H1 (cell line): ENCODE measurements at regions not wholly inside any gene's neighbourhood (a gene's known extent, or its start where the extent isn't known, plus 50 kb on each side); places are given as distances from the start of the nearest gene placed in this dataset.

Experiments
- CTCF ChIA-PET: fragments of 300-600 bp; sonication (Branson Sonifier 250); formaldehyde crosslinking; loops from one replicate; lab custom pipeline; 2021; ENCODE audit not compliant: partially characterized antibody; lab: Charles Lee
- POLR2A ChIA-PET: fragments of 300-600 bp; sonication (Branson Sonifier 250); formaldehyde crosslinking; loops from one replicate; lab custom pipeline; 2021; ENCODE audit warnings: inconsistent platforms; ENCODE audit not compliant: partially characterized antibody; lab: Charles Lee
- DNase-seq, 2 experiments: peaks; one replicate each; pipeline versions ENCODE4 v3.0.0 to v3.0.0-alpha.2; 2010 to 2022; ENCODE audit warnings: low spot score in 2 of 2, low read depth in 1 of 2, mixed read lengths in 1 of 2
- FAIRE-seq: peaks from 2 replicates; lab custom pipeline; 2011; peaks lifted over from hg19 to GRCh38; lab: Jason Lieb, UNC
- H2AFZ ChIP-seq: 2 replicates; pipeline ENCODE4 v1.8.1; 2012; ENCODE audit warnings: low read length, inconsistent platforms
- H2AK5ac ChIP-seq: 2 replicates; pipeline ENCODE4 v1.6.1; 2013; ENCODE audit warnings: low read depth, low read length
- H2BK120ac ChIP-seq: replicated peaks from 2 replicates; pipeline ENCODE3; 2013; ENCODE audit warnings: low read depth, low read length, inconsistent platforms
- H2BK12ac ChIP-seq: 2 replicates; pipeline ENCODE4 v1.6.1; 2013; ENCODE audit warnings: low read depth, low read length
- H2BK15ac ChIP-seq: 2 replicates; pipeline ENCODE4 v1.6.1; 2013; ENCODE audit warnings: low read length
- H2BK20ac ChIP-seq: 2 replicates; pipeline ENCODE4 v1.6.1; 2013; ENCODE audit warnings: low read length
- H2BK5ac ChIP-seq: 2 replicates; pipeline ENCODE4 v1.6.1; 2013; ENCODE audit warnings: low read depth, low read length
- H3K14ac ChIP-seq: 2 replicates; pipeline ENCODE4 v1.6.1; 2013; ENCODE audit warnings: inconsistent platforms; ENCODE audit not compliant: insufficient read length
- H3K18ac ChIP-seq: 2 replicates; pipeline ENCODE4 v1.6.1; 2013; ENCODE audit warnings: low read length; ENCODE audit errors: extremely low read depth
- H3K23ac ChIP-seq: 2 replicates; pipeline ENCODE4 v1.6.1; 2013; ENCODE audit warnings: inconsistent platforms; ENCODE audit not compliant: insufficient read length
- H3K23me2 ChIP-seq: 2 replicates; pipeline ENCODE4 v1.6.1; 2013; ENCODE audit warnings: low read depth, low read length
- H3K27ac ChIP-seq: 2 replicates; pipeline ENCODE4 v1.6.1; 2011; ENCODE audit warnings: low read depth, low read length, inconsistent platforms
- H3K27me3 ChIP-seq, 4 experiments: replicated peaks in 1 of 4; 1 replicate in 1 of 4; 2 replicates in 3 of 4; pipeline versions ENCODE4 v1.6.1 to v1.8.1; 2011 to 2013; ENCODE audit warnings: low read length in 3 of 4, mild to moderate bottlenecking in 3 of 4, inconsistent platforms in 2 of 4, mixed read lengths in 2 of 4, moderate library complexity in 1 of 4; ENCODE audit not compliant: control insufficient read depth in 3 of 4, insufficient read depth in 3 of 4; ENCODE audit errors: extremely low read depth in 1 of 4
- H3K36me3 ChIP-seq, 4 experiments: 2 replicates each; pipeline versions ENCODE4 v1.6.1 to v1.8.1; 2011 to 2013; ENCODE audit warnings: mild to moderate bottlenecking in 4 of 4, low read length in 3 of 4, moderate library complexity in 2 of 4, control low read depth in 1 of 4, inconsistent platforms in 1 of 4; ENCODE audit not compliant: insufficient read depth in 4 of 4, control insufficient read depth in 2 of 4
- H3K4ac ChIP-seq: replicated peaks from 2 replicates; pipeline ENCODE3; 2013; ENCODE audit warnings: low read length, low read depth, mixed read lengths, inconsistent platforms; ENCODE audit not compliant: insufficient read length
- H3K4me1 ChIP-seq, 4 experiments: replicated peaks in 1 of 4; 1 replicate in 1 of 4; 2 replicates in 3 of 4; pipeline versions ENCODE4 v1.6.1 to v1.8.1; 2011 to 2013; ENCODE audit warnings: low read length in 3 of 4, inconsistent platforms in 2 of 4, mixed read lengths in 1 of 4; ENCODE audit not compliant: insufficient read depth in 4 of 4, control insufficient read depth in 3 of 4
- H3K4me2 ChIP-seq, 2 experiments: 2 replicates each; pipeline versions ENCODE4 v1.6.1 to v1.8.1; 2011 to 2013; ENCODE audit warnings: low read depth in 2 of 2, low read length in 2 of 2, control low read depth in 1 of 2, inconsistent platforms in 1 of 2, mild to moderate bottlenecking in 1 of 2; ENCODE audit not compliant: insufficient read depth in 1 of 2
- H3K4me3 ChIP-seq, 4 experiments: fragments of 200-600, 300-600 bp in 1 of 4; sonication (generic), shearing (Covaris generic), sonication (Bioruptor Twin) in 1 of 4; 2 replicates each; pipeline versions ENCODE4 v1.5.1 to v1.8.1; 2011 to 2016; ENCODE audit warnings: low read length in 4 of 4, low read depth in 3 of 4, control low read depth in 2 of 4, inconsistent platforms in 2 of 4, mild to moderate bottlenecking in 2 of 4, mixed read lengths in 1 of 4, moderate library complexity in 1 of 4; ENCODE audit not compliant: insufficient read depth in 2 of 4; ENCODE audit errors: extremely low read depth in 1 of 4
- H3K56ac ChIP-seq: replicated peaks from 2 replicates; pipeline ENCODE3; 2013; ENCODE audit warnings: low read depth, mild to moderate bottlenecking, mixed read lengths, low read length, inconsistent platforms; ENCODE audit not compliant: insufficient read length
- H3K79me1 ChIP-seq: 2 replicates; pipeline ENCODE4 v1.6.1; 2013; ENCODE audit warnings: low read depth, low read length, control low read depth
- H3K79me2 ChIP-seq, 2 experiments: 2 replicates each; pipeline versions ENCODE4 v1.6.1 to v1.8.1; 2012 to 2013; ENCODE audit warnings: low read length in 2 of 2, mild to moderate bottlenecking in 2 of 2, inconsistent platforms in 1 of 2; ENCODE audit not compliant: insufficient read depth in 2 of 2, control insufficient read depth in 1 of 2
- H3K9ac ChIP-seq, 4 experiments: replicated peaks in 1 of 4; 1 replicate in 1 of 4; 2 replicates in 3 of 4; pipeline versions ENCODE4 v1.6.1 to v1.8.1; 2011 to 2013; ENCODE audit warnings: low read depth in 3 of 4, low read length in 3 of 4, control low read depth in 2 of 4, mild to moderate bottlenecking in 2 of 4, moderate library complexity in 2 of 4, inconsistent platforms in 1 of 4; ENCODE audit errors: extremely low read depth in 1 of 4
- H3K9me3 ChIP-seq, 2 experiments: 2 replicates each; pipeline versions ENCODE4 v1.6.1 to v1.8.1; 2012 to 2013; ENCODE audit warnings: mild to moderate bottlenecking in 2 of 2, moderate library complexity in 2 of 2, control low read depth in 1 of 2, inconsistent platforms in 1 of 2, low read depth in 1 of 2, low read length in 1 of 2, mixed read lengths in 1 of 2; ENCODE audit not compliant: insufficient read depth in 2 of 2
- H4K20me1 ChIP-seq, 2 experiments: replicated peaks in 1 of 2; 2 replicates each; pipeline versions ENCODE3 to v1.8.1; 2011 to 2013; ENCODE audit warnings: inconsistent platforms in 2 of 2, low read length in 2 of 2, mild to moderate bottlenecking in 1 of 2; ENCODE audit not compliant: insufficient read depth in 2 of 2, control insufficient read depth in 1 of 2
- H4K5ac ChIP-seq: 2 replicates; pipeline ENCODE4 v1.6.1; 2013; ENCODE audit warnings: low read length, low read depth, mixed read lengths, inconsistent platforms; ENCODE audit not compliant: insufficient read length
- H4K8ac ChIP-seq: 2 replicates; pipeline ENCODE4 v1.8.0; 2013; ENCODE audit warnings: mild to moderate bottlenecking, moderate library complexity, low read length, inconsistent platforms; ENCODE audit not compliant: insufficient read depth; ENCODE audit errors: extremely low read depth
- H4K91ac ChIP-seq: replicated peaks from 2 replicates; pipeline ENCODE3; 2013; ENCODE audit warnings: low read length, mixed read lengths, inconsistent platforms; ENCODE audit not compliant: insufficient read length
- ATF3 ChIP-seq: IDR thresholded peaks from 2 replicates; pipeline ENCODE4 v1.6.1; 2011; ENCODE audit warnings: low read depth, mild to moderate bottlenecking, low read length; ENCODE audit not compliant: insufficient read depth
- BCL11A ChIP-seq, 2 experiments: IDR thresholded peaks; one replicate each; pipeline ENCODE4 v1.6.1; 2011; ENCODE audit warnings: low read depth in 2 of 2, low read length in 2 of 2, mild to moderate bottlenecking in 2 of 2
- CHD2 ChIP-seq: IDR thresholded peaks from 2 replicates; pipeline ENCODE4 v1.6.1; 2012; ENCODE audit warnings: low read length, improper control_type of control experiment
- CTBP2 ChIP-seq: IDR thresholded peaks from 2 replicates; pipeline ENCODE4 v1.7.0; 2011; ENCODE audit warnings: borderline replicate concordance, mild to moderate bottlenecking, moderate library complexity, mixed read lengths, low read length; ENCODE audit not compliant: insufficient read depth, insufficient read length
- EGR1 ChIP-seq: IDR thresholded peaks from 2 replicates; pipeline ENCODE4 v1.6.1; 2011; ENCODE audit warnings: low read depth, low read length, borderline replicate concordance
- EP300 ChIP-seq, 2 experiments: IDR thresholded peaks; 1 replicate in 1 of 2; 2 replicates in 1 of 2; pipeline ENCODE4 v1.6.1; 2011 to 2012; ENCODE audit warnings: low read depth in 2 of 2, low read length in 2 of 2, mild to moderate bottlenecking in 2 of 2, borderline replicate concordance in 1 of 2, inconsistent platforms in 1 of 2, moderate library complexity in 1 of 2
- GTF2F1 ChIP-seq: IDR thresholded peaks from 2 replicates; pipeline ENCODE4 v1.6.1; 2012; ENCODE audit warnings: low read depth, low read length, improper control_type of control experiment, borderline replicate concordance
- JUN ChIP-seq: IDR thresholded peaks from 2 replicates; pipeline ENCODE4 v1.6.1; 2011; ENCODE audit warnings: low read depth, mild to moderate bottlenecking, improper control_type of control experiment, low read length
- KDM4A ChIP-seq: IDR thresholded peaks from one replicate; pipeline ENCODE4 v1.7.1; 2012; ENCODE audit warnings: low read depth, mild to moderate bottlenecking, moderate library complexity, low read length, inconsistent platforms; ENCODE audit not compliant: severe bottlenecking
- SIN3A ChIP-seq, 2 experiments: IDR thresholded peaks in 1 of 2; conservative IDR thresholded peaks in 1 of 2; 2 replicates each; pipeline ENCODE4 v1.6.1; 2011 to 2012; ENCODE audit warnings: low read length in 2 of 2, improper control_type of control experiment in 1 of 2, low read depth in 1 of 2, mild to moderate bottlenecking in 1 of 2
- SRF ChIP-seq: IDR thresholded peaks from 2 replicates; pipeline ENCODE4 v1.6.1; 2011; ENCODE audit warnings: mild to moderate bottlenecking, low read depth, low read length, moderate library complexity
- TAF1 ChIP-seq: IDR thresholded peaks from 2 replicates; pipeline ENCODE4 v1.6.1; 2011; ENCODE audit warnings: mild to moderate bottlenecking, low read depth, low read length
- TAF7 ChIP-seq: optimal IDR thresholded peaks from 2 replicates; pipeline ENCODE3; 2011; ENCODE audit warnings: low read depth, mild to moderate bottlenecking, inconsistent platforms, low read length, moderate library complexity, borderline replicate concordance
- TBP ChIP-seq: IDR thresholded peaks from 2 replicates; pipeline ENCODE4 v1.6.1; 2011; ENCODE audit warnings: low read depth, low read length, improper control_type of control experiment
- YY1 ChIP-seq: IDR thresholded peaks from 2 replicates; pipeline ENCODE4 v1.6.1; 2011; ENCODE audit warnings: low read depth, mild to moderate bottlenecking, low read length
- WGBS, 2 experiments: shearing (Covaris generic) in 1 of 2; methylation state at CpG; one replicate each; pipeline versions ENCODE4 v1.1.6 to v1.1.7; 2013 to 2015; ENCODE audit warnings: low lambda C conversion rate in 2 of 2, mixed read lengths in 2 of 2, inconsistent platforms in 1 of 2, low coverage in 1 of 2, missing lambda C conversion rate in 1 of 2; ENCODE audit not compliant: insufficient replicate concordance in 2 of 2, insufficient coverage in 1 of 2, insufficient read length in 1 of 2; ENCODE audit errors: extremely low coverage in 1 of 2, missing lambda C conversion rate in 1 of 2; 5-methylcytosine and 5-hydroxymethylcytosine counted together

- H2BK15ac ChIP-seq, result no peak overlapping the region
- no peaks in the 10 kb centered on the region for H3K36me3 ChIP-seq
- H3K4me3 ChIP-seq, result no peak overlapping the region
- H3K79me2 ChIP-seq, result no peaks in the 10 kb centered on the region
- no peak overlapping the region for H4K8ac ChIP-seq
- no peak overlapping the region for H2BK12ac ChIP-seq
- no peak overlapping the region for H2BK20ac ChIP-seq
- H3K79me1 ChIP-seq, result no peaks in the 10 kb centered on the region
- 93% methylated on average over 3 of the region's 3 CpGs; no CpG with 5 or more reads in 1 of the 2 experiments for WGBS, 2 experiments
- no peak overlapping the region for H3K4me2 ChIP-seq
- H2BK5ac ChIP-seq, result no peak overlapping the region
- no peaks in the 10 kb centered on the region for H3K9me3 ChIP-seq
- ChIA-PET CTCF (no interaction called here), POLR2A (no interaction called here)
- no peak overlapping the region for H3K27ac ChIP-seq
- no peaks in the 10 kb centered on the region for H4K20me1 ChIP-seq
- H2AFZ ChIP-seq, result no peak overlapping the region
- DNase-seq (no peak), FAIRE-seq (no peak)
- H4K91ac ChIP-seq, result no peak overlapping the region
- no peak overlapping the region for H3K9ac ChIP-seq
- no peak overlapping the region for H2BK120ac ChIP-seq
- H3K23me2 ChIP-seq, result no peaks in the 10 kb centered on the region
- no peak overlapping the region for H3K18ac ChIP-seq
- H3K56ac ChIP-seq, result no peak overlapping the region
- H3K14ac ChIP-seq, result no peak overlapping the region
- no peak overlapping the region for H3K23ac ChIP-seq
- no peak overlapping the region for H4K5ac ChIP-seq
- no peaks in the 10 kb centered on the region for H3K27me3 ChIP-seq
- no peak overlapping the region for H3K4ac ChIP-seq
- H2AK5ac ChIP-seq, result no peak overlapping the region
- H3K4me1 ChIP-seq, result no peaks in the 10 kb centered on the region
- TF ChIP-seq EGR1, result no peak
- TF ChIP-seq YY1, result no peak
- TF ChIP-seq CTBP2, result no peak
- no peak for TF ChIP-seq GTF2F1
- no peak for TF ChIP-seq SIN3A (conservative IDR thresholded peaks at IDR 0.05 in 1 of 2, IDR thresholded peaks at IDR 0.05 in 1 of 2; ENCODE audit: low read depth in 1 of 2, low read length in 2 of 2)
- TF ChIP-seq BCL11A (IDR thresholded peaks at IDR 0.05; ENCODE audit: low read depth in 2 of 2, low read length in 2 of 2), result no peak
- no peak for TF ChIP-seq CHD2
- no peak for TF ChIP-seq KDM4A
- no peak for TF ChIP-seq ATF3
- TF ChIP-seq SRF, result no peak
- no peak for TF ChIP-seq TAF7
- TF ChIP-seq TBP, result no peak
- TF ChIP-seq JUN, result no peak
- no peak for TF ChIP-seq EP300 (IDR thresholded peaks at IDR 0.05; ENCODE audit: borderline replicate concordance in 1 of 2, low read depth in 2 of 2, low read length in 2 of 2)
- TF ChIP-seq TAF1, result no peak
Observed at GRCh38 chr11:36996795-36997194, 398.8 kb upstream of the RAG2 start.
